ENCODE measurements at regions not wholly inside any gene's neighbourhood (a gene's known extent, or its start where the extent isn't known, plus 50 kb on each side); places are given as distances from the start of the nearest gene placed in this dataset.

- no peak for TF ChIP-seq CTCF (IDR thresholded peaks at IDR 0.05)
- no peak for TF ChIP-seq POLR2A (IDR thresholded peaks at IDR 0.05)
Observed at GRCh38 chr18:67268530-67268929, 248.0 kb downstream of the DSEL start.
